Endothelial cell (in vitro differentiated cells): ENCODE measurements at regions not wholly inside any gene's neighbourhood (a gene's known extent, or its start where the extent isn't known, plus 50 kb on each side); places are given as distances from the start of the nearest gene placed in this dataset.
"Not testable (repeated sequence)": the region's sequence is repeated elsewhere in the genome, so short reads cannot be mapped to it uniquely, and the experiment has no call there.

Experiments used
- DNase-seq: peaks from one replicate; pipeline ENCODE4 v3.0.0; 2021; ENCODE audit warnings: low spot score
- H3K27ac Mint-ChIP-seq: one replicate; pipeline ENCODE4 v1.8.0; 2021; ENCODE audit warnings: mixed read lengths, inconsistent platforms; ENCODE audit not compliant: unreplicated experiment
- H3K27me3 Mint-ChIP-seq: one replicate; pipeline ENCODE4 v1.8.0; 2021; ENCODE audit warnings: mild to moderate bottlenecking, moderate library complexity, mixed read lengths, inconsistent platforms; ENCODE audit not compliant: unreplicated experiment
- H3K36me3 Mint-ChIP-seq: one replicate; pipeline ENCODE4 v1.8.0; 2021; ENCODE audit warnings: mild to moderate bottlenecking, low read depth, mixed read lengths, inconsistent platforms; ENCODE audit not compliant: unreplicated experiment
- H3K4me1 Mint-ChIP-seq: one replicate; pipeline ENCODE4 v1.8.0; 2021; ENCODE audit warnings: mild to moderate bottlenecking, mixed read lengths, inconsistent platforms; ENCODE audit not compliant: unreplicated experiment
- H3K4me3 Mint-ChIP-seq: one replicate; pipeline ENCODE4 v1.8.0; 2021; ENCODE audit warnings: mild to moderate bottlenecking, mixed read lengths, inconsistent platforms; ENCODE audit not compliant: unreplicated experiment
- H3K9me3 Mint-ChIP-seq: one replicate; pipeline ENCODE4 v1.8.0; 2021; ENCODE audit warnings: mixed read lengths, inconsistent platforms; ENCODE audit not compliant: unreplicated experiment
- CTCF ChIP-seq: fragments of 200-600 bp; sonication (generic); IDR thresholded peaks from one replicate; pipeline ENCODE4 v1.5.0; 2021; ENCODE audit warnings: antibody characterized with exemption; ENCODE audit not compliant: unreplicated experiment

GRCh38 chr22:23484651-23485050, 95.4 kb downstream of the IGLL1 start:
- Mint-ChIP-seq H3K4me3 (no peak overlapping the region), H3K27me3 (no peaks in the 10 kb centered on the region), H3K27ac (no peak overlapping the region), H3K4me1 (no peaks in the 10 kb centered on the region), H3K36me3 (no peaks in the 10 kb centered on the region), H3K9me3 (no peaks in the 10 kb centered on the region)
- no peak for TF ChIP-seq CTCF
- DNase-seq: no peak

GRCh38 chr22:23481369-23481768, 98.7 kb downstream of the IGLL1 start:
- no peak overlapping the region for H3K4me3 Mint-ChIP-seq
- H3K27me3 Mint-ChIP-seq: no peaks in the 10 kb centered on the region
- no peak for DNase-seq
- TF ChIP-seq CTCF: no peak
- H3K9me3 Mint-ChIP-seq: no peaks in the 10 kb centered on the region
- no peak overlapping the region for H3K27ac Mint-ChIP-seq
- no peaks in the 10 kb centered on the region for H3K4me1 Mint-ChIP-seq
- no peaks in the 10 kb centered on the region for H3K36me3 Mint-ChIP-seq

- no peaks in the 10 kb centered on the region for H3K27me3 Mint-ChIP-seq
- no peak overlapping the region for H3K4me3 Mint-ChIP-seq
Measured at GRCh38 chr22:23478175-23478574, 101.9 kb downstream of the IGLL1 start.

GRCh38 chr22:23474531-23474930, 105.6 kb downstream of the IGLL1 start:
- not testable (repeated sequence) for H3K27ac Mint-ChIP-seq, H3K9me3 Mint-ChIP-seq, H3K36me3 Mint-ChIP-seq, H3K4me3 Mint-ChIP-seq, H3K4me1 Mint-ChIP-seq, DNase-seq, H3K27me3 Mint-ChIP-seq

More at GRCh38 chr22:23478175-23478574, 101.9 kb downstream of the IGLL1 start:
- Mint-ChIP-seq H3K27ac (no peak overlapping the region), H3K36me3 (no peaks in the 10 kb centered on the region), H3K9me3 (no peaks in the 10 kb centered on the region), H3K4me1 (no peaks in the 10 kb centered on the region)
- DNase-seq: no peak
- TF ChIP-seq CTCF: no peak

- no peak overlapping the region for H3K4me3 Mint-ChIP-seq
- TF ChIP-seq CTCF: no peak
- DNase-seq: no peak
- H3K36me3 Mint-ChIP-seq: no peaks in the 10 kb centered on the region
- H3K4me1 Mint-ChIP-seq: no peaks in the 10 kb centered on the region
- no peak overlapping the region for H3K27ac Mint-ChIP-seq
- H3K9me3 Mint-ChIP-seq: no peaks in the 10 kb centered on the region
- H3K27me3 Mint-ChIP-seq: no peaks in the 10 kb centered on the region
Measured at GRCh38 chr22:23473901-23474300, 106.2 kb downstream of the IGLL1 start.

GRCh38 chr22:23472376-23472775, 107.7 kb downstream of the IGLL1 start:
- H3K27ac Mint-ChIP-seq: not testable (repeated sequence)

More at GRCh38 chr22:23472376-23472775, 107.7 kb downstream of the IGLL1 start:
- H3K4me3 Mint-ChIP-seq, H3K27me3 Mint-ChIP-seq, DNase-seq, H3K4me1 Mint-ChIP-seq, H3K9me3 Mint-ChIP-seq, H3K36me3 Mint-ChIP-seq: not testable (repeated sequence)
